HG03378 (cell line): ENCODE measurements at regions not wholly inside any gene's neighbourhood (a gene's known extent, or its start where the extent isn't known, plus 50 kb on each side); places are given as distances from the start of the nearest gene placed in this dataset.
A peak's percentile ranks its signal among the peaks of the same experiment; 100 is the strongest.
"Not testable (repeated sequence)": the region's sequence is repeated elsewhere in the genome, so short reads cannot be mapped to it uniquely, and the experiment has no call there.

Experiments used
- ATAC-seq: cut with Tn5 transposase; IDR thresholded peaks from one replicate; pipeline ENCODE4 v1.9.1; 2021; ENCODE audit warnings: mild to moderate bottlenecking, moderate library complexity; ENCODE audit not compliant: unreplicated experiment

GRCh38 chr11:81802591-81802990, 931.1 kb downstream of the FAM181B start:
- no peak for ATAC-seq

GRCh38 chr11:81792416-81792815, 941.2 kb downstream of the FAM181B start:
- ATAC-seq: no peak

- ATAC-seq: peak; percentile 78
These were observed 946.0 kb downstream of the FAM181B start for GRCh38 chr11:81787584-81788049.

- ATAC-seq: no peak
These were observed 961.5 kb downstream of the FAM181B start for GRCh38 chr11:81772166-81772565.

GRCh38 chr11:81769906-81770305, 963.8 kb downstream of the FAM181B start:
- ATAC-seq: not testable (repeated sequence)

- ATAC-seq: no peak
These were observed 976.6 kb downstream of the FAM181B start for GRCh38 chr11:81756864-81757595.

- ATAC-seq: no peak
These were observed 984.4 kb downstream of the FAM181B start for GRCh38 chr11:81749245-81749644.

GRCh38 chr11:81744336-81745116, 989.1 kb downstream of the FAM181B start:
- ATAC-seq: no peak

- ATAC-seq: no peak
These were observed 1008.0 kb downstream of the FAM181B start for GRCh38 chr11:81725701-81726100.

GRCh38 chr11:81717695-81718094, 1016.0 kb downstream of the FAM181B start:
- ATAC-seq: no peak

GRCh38 chr11:81707881-81708280, 1025.8 kb downstream of the FAM181B start:
- no peak for ATAC-seq

GRCh38 chr11:81705283-81705682, 1028.4 kb downstream of the FAM181B start:
- no peak for ATAC-seq

GRCh38 chr11:81700076-81700475, 1033.6 kb downstream of the FAM181B start:
- no peak for ATAC-seq

GRCh38 chr11:81687057-81687456, 1046.6 kb downstream of the FAM181B start:
- ATAC-seq: no peak

GRCh38 chr11:81674211-81674610, 1059.5 kb downstream of the FAM181B start:
- ATAC-seq: peak; percentile 88

- ATAC-seq: no peak
These were observed 1060.7 kb downstream of the FAM181B start for GRCh38 chr11:81673001-81673400.

GRCh38 chr11:81669935-81670543, 1063.6 kb downstream of the FAM181B start:
- ATAC-seq: no peak

- peak; percentile 74 for ATAC-seq
These were observed 1074.9 kb downstream of the FAM181B start for GRCh38 chr11:81658722-81659121.

GRCh38 chr11:81655351-81655750, 1078.3 kb downstream of the FAM181B start:
- ATAC-seq: no peak

- ATAC-seq: no peak
These were observed 1086.3 kb downstream of the FAM181B start for GRCh38 chr11:81647374-81647773.

- peak; percentile 97 for ATAC-seq
These were observed 1089.3 kb downstream of the FAM181B start for GRCh38 chr11:81644239-81644840.
